ENCODE measurements at regions not wholly inside any gene's neighbourhood (a gene's known extent, or its start where the extent isn't known, plus 50 kb on each side); places are given as distances from the start of the nearest gene placed in this dataset.

DNA sequence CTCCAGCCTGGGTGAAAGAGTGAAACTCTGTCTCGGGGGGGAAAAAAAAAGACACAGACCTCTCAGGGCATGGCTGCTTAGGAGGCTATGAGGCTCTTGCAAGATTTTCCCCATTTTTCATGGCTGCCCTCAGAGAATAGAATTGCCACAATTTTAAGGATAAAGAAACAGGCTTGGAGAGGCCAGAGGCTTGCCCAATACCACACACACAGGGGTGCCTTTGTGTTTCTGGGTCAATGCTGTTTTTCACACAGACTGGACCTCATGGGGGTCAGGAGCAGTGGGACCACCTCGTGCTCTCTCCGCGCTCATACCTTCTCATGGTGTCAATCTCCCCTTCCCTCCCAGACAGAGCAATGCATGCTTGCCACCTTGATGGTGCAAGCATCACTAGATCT is 65.4 kb upstream of the ST3GAL5 start:
- Histone ChIP-seq H3K27ac (ENCODE audit: low read length) (no peak overlapping the region), H3K36me3 (ENCODE audit: insufficient read depth, low read length) (no peaks in the 10 kb centered on the region), H3K79me2 (ENCODE audit: insufficient read depth, low read length) (no peaks in the 10 kb centered on the region), H3K4me3 (ENCODE audit: low read depth in 1 of 2, low read length in 2 of 2) (no peak overlapping the region), H2AFZ (ENCODE audit: low read depth, low read length) (peak overlapping the region; percentile 47; the same call in 1 of the 2 replicates), H3K4me2 (ENCODE audit: insufficient read depth, low read length) (no peak overlapping the region), H3K27me3 (ENCODE audit: insufficient read depth, low read length, poor library complexity) (no peaks in the 10 kb centered on the region), H3K9ac (ENCODE audit: low read depth, low read length) (no peak overlapping the region), H3K9me3 (ENCODE audit: insufficient read depth, low read length, severe bottlenecking) (no peaks in the 10 kb centered on the region), H4K20me1 (ENCODE audit: insufficient read depth, low read length) (no peaks in the 10 kb centered on the region), H3K4me1 (ENCODE audit: insufficient read depth, low read length) (no peaks in the 10 kb centered on the region)
- TF ChIP-seq, protein P1, sequence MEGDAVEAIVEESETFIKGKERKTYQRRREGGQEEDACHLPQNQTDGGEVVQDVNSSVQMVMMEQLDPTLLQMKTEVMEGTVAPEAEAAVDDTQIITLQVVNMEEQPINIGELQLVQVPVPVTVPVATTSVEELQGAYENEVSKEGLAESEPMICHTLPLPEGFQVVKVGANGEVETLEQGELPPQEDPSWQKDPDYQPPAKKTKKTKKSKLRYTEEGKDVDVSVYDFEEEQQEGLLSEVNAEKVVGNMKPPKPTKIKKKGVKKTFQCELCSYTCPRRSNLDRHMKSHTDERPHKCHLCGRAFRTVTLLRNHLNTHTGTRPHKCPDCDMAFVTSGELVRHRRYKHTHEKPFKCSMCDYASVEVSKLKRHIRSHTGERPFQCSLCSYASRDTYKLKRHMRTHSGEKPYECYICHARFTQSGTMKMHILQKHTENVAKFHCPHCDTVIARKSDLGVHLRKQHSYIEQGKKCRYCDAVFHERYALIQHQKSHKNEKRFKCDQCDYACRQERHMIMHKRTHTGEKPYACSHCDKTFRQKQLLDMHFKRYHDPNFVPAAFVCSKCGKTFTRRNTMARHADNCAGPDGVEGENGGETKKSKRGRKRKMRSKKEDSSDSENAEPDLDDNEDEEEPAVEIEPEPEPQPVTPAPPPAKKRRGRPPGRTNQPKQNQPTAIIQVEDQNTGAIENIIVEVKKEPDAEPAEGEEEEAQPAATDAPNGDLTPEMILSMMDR (IDR thresholded peaks at IDR 0.05; ENCODE audit: borderline replicate concordance, extremely low read depth, low read length, poor library complexity, severe bottlenecking) = no peak
- TF ChIP-seq EZH2 (IDR thresholded peaks at IDR 0.05; ENCODE audit: borderline replicate concordance, low read depth, low read length, severe bottlenecking) = no peak
- DNase-seq (no peak), ATAC-seq (ENCODE audit: insufficient read depth, low read depth) (no peak)

DNA sequence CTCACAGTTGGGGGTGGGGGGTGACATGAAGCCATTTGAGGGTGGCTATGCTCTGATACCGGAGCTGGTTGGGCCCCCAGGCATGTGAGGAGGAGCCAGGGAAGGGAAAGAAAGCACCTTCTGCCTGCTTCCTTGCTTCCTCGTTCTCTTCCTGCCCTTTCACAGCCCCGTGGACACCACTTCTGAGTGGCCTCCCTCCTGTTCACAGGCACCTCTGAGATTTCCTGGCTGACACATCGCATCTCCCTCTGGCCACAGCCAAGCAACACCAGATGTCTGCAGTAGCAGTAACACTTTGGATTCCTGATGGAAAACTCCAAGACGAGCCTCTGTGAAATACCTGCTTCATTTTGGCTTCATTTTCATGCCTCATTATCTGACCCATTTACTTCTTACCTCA is 64.7 kb upstream of the ST3GAL5 start:
- Histone ChIP-seq H3K4me2 (ENCODE audit: insufficient read depth, low read length) (no peak overlapping the region), H3K27ac (ENCODE audit: low read length) (no peak overlapping the region), H2AFZ (ENCODE audit: low read depth, low read length) (no peak overlapping the region), H3K9me3 (ENCODE audit: insufficient read depth, low read length, severe bottlenecking) (peaks cover under 1% of the 10 kb centered on the region), H3K27me3 (ENCODE audit: insufficient read depth, low read length, poor library complexity) (no peaks in the 10 kb centered on the region), H4K20me1 (ENCODE audit: insufficient read depth, low read length) (no peaks in the 10 kb centered on the region), H3K36me3 (ENCODE audit: insufficient read depth, low read length) (no peaks in the 10 kb centered on the region), H3K4me3 (ENCODE audit: low read depth in 1 of 2, low read length in 2 of 2) (no peak overlapping the region), H3K79me2 (ENCODE audit: insufficient read depth, low read length) (no peaks in the 10 kb centered on the region), H3K4me1 (ENCODE audit: insufficient read depth, low read length) (no peaks in the 10 kb centered on the region), H3K9ac (ENCODE audit: low read depth, low read length) (no peak overlapping the region)
- ATAC-seq (ENCODE audit: insufficient read depth, low read depth) = no peak
- TF ChIP-seq, protein P1 (IDR thresholded peaks at IDR 0.05; ENCODE audit: borderline replicate concordance, extremely low read depth, low read length, poor library complexity, severe bottlenecking) = no peak
- no peak for TF ChIP-seq EZH2 (IDR thresholded peaks at IDR 0.05; ENCODE audit: borderline replicate concordance, low read depth, low read length, severe bottlenecking)
- DNase-seq = no peak

DNA sequence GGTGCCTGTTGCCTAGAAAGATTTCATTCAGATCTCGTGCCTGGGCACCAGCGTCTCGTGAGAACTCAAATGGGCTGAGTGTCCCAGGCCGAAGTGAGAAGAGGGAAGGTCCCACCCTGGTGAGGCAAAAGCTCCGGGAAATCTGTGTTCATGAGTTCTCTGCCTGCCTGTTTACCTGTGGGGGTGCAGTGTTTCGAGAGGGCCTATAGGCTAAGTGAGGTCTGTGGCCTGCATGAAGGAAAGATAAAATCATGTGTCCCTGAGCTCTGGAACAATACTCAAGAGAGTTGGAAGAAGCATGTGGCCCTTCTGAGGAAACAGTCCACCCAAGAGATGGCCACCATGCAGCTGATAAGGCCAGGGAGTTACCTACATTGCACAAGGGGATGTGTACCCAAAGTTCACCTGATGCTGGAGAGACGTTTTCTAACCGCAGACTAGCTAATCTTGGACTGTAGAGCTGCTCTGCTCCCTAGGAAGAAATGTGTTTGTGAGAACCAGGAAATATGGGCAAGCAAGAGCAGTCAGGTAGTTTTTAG is 63.5 kb upstream of the ST3GAL5 start:
- Histone ChIP-seq H3K4me1 (ENCODE audit: insufficient read depth, low read length) (no peaks in the 10 kb centered on the region), H3K4me2 (ENCODE audit: insufficient read depth, low read length) (no peak overlapping the region), H3K27ac (ENCODE audit: low read length) (no peak overlapping the region), H3K9ac (ENCODE audit: low read depth, low read length) (no peak overlapping the region), H3K36me3 (ENCODE audit: insufficient read depth, low read length) (no peaks in the 10 kb centered on the region), H3K27me3 (ENCODE audit: insufficient read depth, low read length, poor library complexity) (no peaks in the 10 kb centered on the region), H3K9me3 (ENCODE audit: insufficient read depth, low read length, severe bottlenecking) (peaks cover 9% of the 10 kb centered on the region), H3K4me3 (ENCODE audit: low read depth in 1 of 2, low read length in 2 of 2) (no peak overlapping the region), H3K79me2 (ENCODE audit: insufficient read depth, low read length) (no peaks in the 10 kb centered on the region), H2AFZ (ENCODE audit: low read depth, low read length) (no peak overlapping the region), H4K20me1 (ENCODE audit: insufficient read depth, low read length) (no peaks in the 10 kb centered on the region)
- no peak for TF ChIP-seq EZH2 (IDR thresholded peaks at IDR 0.05; ENCODE audit: borderline replicate concordance, low read depth, low read length, severe bottlenecking)
- TF ChIP-seq, protein P1 (IDR thresholded peaks at IDR 0.05; ENCODE audit: borderline replicate concordance, extremely low read depth, low read length, poor library complexity, severe bottlenecking) = no peak
- no peak for DNase-seq
- no peak for ATAC-seq (ENCODE audit: insufficient read depth, low read depth)

All from DND-41 (cell line).